HepG2 (cell line): ENCODE measurements at regions not wholly inside any gene's neighbourhood (a gene's known extent, or its start where the extent isn't known, plus 50 kb on each side); places are given as distances from the start of the nearest gene placed in this dataset.

ENCODE experiments used
- ATAC-seq: fragments of 200-7000 bp; cut with Tn5 transposase; 3 replicates; pipeline ENCODE4 v1.9.1; 2020; ENCODE audit warnings: mild to moderate bottlenecking, moderate library complexity
- BruUV-seq: library from RNA; stranded (reverse); fragments of 400-500 nt; replicated peaks from 2 replicates; lab custom pipeline; 2021; lab: Mats Ljungman, UMichigan
- CTCF ChIA-PET: fragments of 300-600 bp; formaldehyde crosslinking; extraction: SDS; loops from one replicate; lab custom pipeline; 2021; ENCODE audit warnings: low total read pairs, inconsistent platforms, low intra/inter-chr PET ratio; lab: Yijun Ruan, JAX
- POLR2A ChIA-PET: fragments of 350-600 bp; sonication (Branson Sonifier 250); formaldehyde crosslinking; loops from one replicate; lab custom pipeline; 2020; ENCODE audit warnings: antibody characterized with exemption, inconsistent platforms; lab: Yijun Ruan, JAX
- DNase-seq: peaks from one replicate; pipeline ENCODE4 v3.0.0-alpha.2; 2015; ENCODE audit warnings: low spot score
- FAIRE-seq: peaks from 3 replicates; lab custom pipeline; 2011; peaks lifted over from hg19 to GRCh38; lab: Jason Lieb, UNC
- H2AFZ ChIP-seq: one replicate; pipeline ENCODE4 v1.6.1; 2011; ENCODE audit warnings: low read length, inconsistent platforms
- H3K27ac ChIP-seq: fragments of 300-600 bp; 3 replicates; pipeline ENCODE4 v1.8.0; 2011; ENCODE audit warnings: mixed run types, mild to moderate bottlenecking, mixed read lengths, low read length, inconsistent platforms; ENCODE audit not compliant: insufficient read depth; ENCODE audit errors: extremely low read length
- H3K27me3 ChIP-seq, 2 experiments: fragments of 200-600 bp in 1 of 2; 2 replicates in 1 of 2; 3 replicates in 1 of 2; pipeline versions ENCODE4 v1.6.0 to v1.8.0; 2011; ENCODE audit warnings: low read length in 2 of 2, mild to moderate bottlenecking in 2 of 2, moderate library complexity in 2 of 2, inconsistent platforms in 1 of 2; ENCODE audit not compliant: insufficient read depth in 2 of 2, control insufficient read depth in 1 of 2
- H3K36me3 ChIP-seq, 2 experiments: fragments of 200-600 bp in 1 of 2; replicated peaks in 1 of 2; 2 replicates in 1 of 2; 3 replicates in 1 of 2; pipeline versions ENCODE4 v1.5.1 to v1.8.0; 2011; ENCODE audit warnings: low read length in 2 of 2, inconsistent platforms in 1 of 2; ENCODE audit not compliant: insufficient read depth in 2 of 2, control insufficient read depth in 1 of 2
- H3K4me1 ChIP-seq: 2 replicates; pipeline ENCODE4 v1.5.1; 2012; ENCODE audit warnings: low read length, inconsistent platforms; ENCODE audit not compliant: insufficient read depth
- H3K4me2 ChIP-seq: 2 replicates; pipeline ENCODE4 v1.6.0; 2011; ENCODE audit warnings: low read depth, low read length, inconsistent platforms
- H3K4me3 ChIP-seq, 3 experiments: fragments of 200-600 bp in 1 of 3; sonication (generic), shearing (Covaris generic) in 1 of 3; replicated peaks in 1 of 3; 2 replicates each; pipeline ENCODE4 v1.5.1; 2011 to 2016; ENCODE audit warnings: low read length in 3 of 3, inconsistent platforms in 2 of 3, low read depth in 2 of 3, mild to moderate bottlenecking in 2 of 3, control low read depth in 1 of 3, mixed read lengths in 1 of 3; ENCODE audit not compliant: insufficient read depth in 1 of 3
- H3K79me2 ChIP-seq: one replicate; pipeline ENCODE4 v1.6.1; 2011; ENCODE audit warnings: low read length, inconsistent platforms; ENCODE audit not compliant: insufficient read depth
- H3K9ac ChIP-seq: 2 replicates; pipeline ENCODE4 v1.6.0; 2011; ENCODE audit warnings: mild to moderate bottlenecking, low read depth, low read length, inconsistent platforms; ENCODE audit not compliant: insufficient read depth
- H3K9me3 ChIP-seq: 2 replicates; pipeline ENCODE4 v1.5.1; 2012; ENCODE audit warnings: mild to moderate bottlenecking, low read length
- H4K20me1 ChIP-seq: 2 replicates; pipeline ENCODE4 v1.6.0; 2011; ENCODE audit warnings: inconsistent platforms, mild to moderate bottlenecking, low read length, moderate library complexity; ENCODE audit not compliant: insufficient read depth
- CBFB ChIP-seq: sonication (generic); formaldehyde crosslinking; IDR thresholded peaks from 2 replicates; pipeline ENCODE4 v1.4.0; 2020; ENCODE audit warnings: missing genetic modification reagents
- GLI4 ChIP-seq: sonication (generic); formaldehyde crosslinking; IDR thresholded peaks from 2 replicates; pipeline ENCODE4 v1.5.1; 2020; ENCODE audit warnings: missing genetic modification reagents, mild to moderate bottlenecking, moderate library complexity, borderline replicate concordance
- HHEX ChIP-seq: IDR thresholded peaks from 2 replicates; pipeline ENCODE4 v1.6.1; 2016; ENCODE audit warnings: control low read depth
- LCORL ChIP-seq, 2 experiments: fragments of 450-650 bp in 1 of 2; sonication (generic) in 1 of 2; formaldehyde crosslinking in 1 of 2; IDR thresholded peaks; 2 replicates each; pipeline versions ENCODE4 v1.5.0 to v1.6.1; 2017 to 2020; ENCODE audit warnings: antibody characterized with exemption in 1 of 2, missing genetic modification reagents in 1 of 2
- POLR2A ChIP-seq, 2 experiments: IDR thresholded peaks; 2 replicates each; pipeline ENCODE4 v1.6.1; 2011; ENCODE audit warnings: low read depth in 2 of 2, low read length in 2 of 2, mild to moderate bottlenecking in 1 of 2, moderate library complexity in 1 of 2; ENCODE audit not compliant: insufficient read depth in 1 of 2
- TCF7 ChIP-seq: sonication (generic); IDR thresholded peaks from 2 replicates; pipeline ENCODE4 v1.6.1; 2016; ENCODE audit warnings: antibody characterized with exemption, low read depth
- ZBTB42 ChIP-seq: sonication (generic); formaldehyde crosslinking; IDR thresholded peaks from 2 replicates; pipeline ENCODE4 v1.5.0; 2020; ENCODE audit warnings: mild to moderate bottlenecking, missing genetic modification reagents
- ZIK1 ChIP-seq: sonication (generic); formaldehyde crosslinking; IDR thresholded peaks from 2 replicates; pipeline ENCODE4 v1.5.0; 2020; ENCODE audit warnings: mild to moderate bottlenecking, low read depth, missing genetic modification reagents, borderline replicate concordance
- ZNF20 ChIP-seq: sonication (generic); formaldehyde crosslinking; IDR thresholded peaks from 2 replicates; pipeline ENCODE4 v1.4.0; 2020; ENCODE audit warnings: mild to moderate bottlenecking, moderate library complexity, missing genetic modification reagents
- ZNF225 ChIP-seq: sonication (generic); formaldehyde crosslinking; IDR thresholded peaks from 2 replicates; pipeline ENCODE4 v1.4.0; 2020; ENCODE audit warnings: mild to moderate bottlenecking, missing genetic modification reagents
- ZNF264 ChIP-seq: sonication (generic); formaldehyde crosslinking; IDR thresholded peaks from 2 replicates; pipeline ENCODE4 v1.4.0; 2020; ENCODE audit warnings: missing genetic modification reagents
- ZNF589 ChIP-seq: sonication (generic); formaldehyde crosslinking; conservative IDR thresholded peaks from 2 replicates; pipeline ENCODE4 v1.8.0; 2022; ENCODE audit warnings: mild to moderate bottlenecking, moderate library complexity, missing genetic modification reagents
- WGBS: methylation state at CpG from one replicate; pipeline ENCODE4 v1.1.6; 2017; ENCODE audit warnings: low lambda C conversion rate; 5-methylcytosine and 5-hydroxymethylcytosine counted together
- in situ Hi-C: cut with HindIII; loops from 2 replicates; pipeline ENCODE4 v1.10.0; 2017; ENCODE audit warnings: low pct_unique_long_range_greater_than_20kb; ENCODE audit not compliant: extremely low pct_ligation_motif_present
- intact Hi-C: fragments of 100-400 bp; cut with micrococcal nuclease; formaldehyde crosslinking; loops from one replicate; pipeline ENCODE4 v1.10.0; 2022; ENCODE audit not compliant: unreplicated experiment
- TF ChIP-seq, protein P1 (sequence below): sonication (generic); formaldehyde crosslinking; IDR thresholded peaks from 2 replicates; pipeline ENCODE4 v1.5.1; 2020; ENCODE audit warnings: mild to moderate bottlenecking, moderate library complexity, missing genetic modification reagents

GRCh38 chr7:21318916-21319270 is 109.0 kb upstream of the SP4 start:
- Histone ChIP-seq H4K20me1 (no peaks in the 10 kb centered on the region), H3K36me3 (no peaks in the 10 kb centered on the region), H3K4me3 (no peak overlapping the region), H3K4me2 (no peak overlapping the region), H2AFZ (no peak overlapping the region), H3K27ac (no peak overlapping the region), H3K79me2 (no peaks in the 10 kb centered on the region), H3K27me3 (no peaks in the 10 kb centered on the region), H3K4me1 (no peaks in the 10 kb centered on the region), H3K9ac (no peak overlapping the region), H3K9me3 (no peaks in the 10 kb centered on the region)
- in situ Hi-C loops = no loop called here
- ChIA-PET CTCF (no interaction called here), POLR2A (no interaction called here)
- no TSS peak for BruUV-seq
- FAIRE-seq = no peak
- TF ChIP-seq ZNF589 (CRISPR knock-in tag) (no peak), ZNF264 (CRISPR knock-in tag) (no peak), POLR2A (IDR thresholded peaks at IDR 0.05; ENCODE audit: insufficient read depth in 1 of 2, low read depth in 2 of 2, low read length in 2 of 2) (no peak), ZBTB42 (CRISPR knock-in tag) (no peak), HHEX (no peak), ZNF20 (CRISPR knock-in tag) (no peak), GLI4 (CRISPR knock-in tag) (no peak), ZNF225 (CRISPR knock-in tag) (no peak), CBFB (CRISPR knock-in tag) (no peak), TCF7 (no peak), LCORL (IDR thresholded peaks at IDR 0.05) (no peak), LCORL (CRISPR knock-in tag; IDR thresholded peaks at IDR 0.05) (no peak), ZIK1 (CRISPR knock-in tag) (no peak)
- TF ChIP-seq, protein P1, sequence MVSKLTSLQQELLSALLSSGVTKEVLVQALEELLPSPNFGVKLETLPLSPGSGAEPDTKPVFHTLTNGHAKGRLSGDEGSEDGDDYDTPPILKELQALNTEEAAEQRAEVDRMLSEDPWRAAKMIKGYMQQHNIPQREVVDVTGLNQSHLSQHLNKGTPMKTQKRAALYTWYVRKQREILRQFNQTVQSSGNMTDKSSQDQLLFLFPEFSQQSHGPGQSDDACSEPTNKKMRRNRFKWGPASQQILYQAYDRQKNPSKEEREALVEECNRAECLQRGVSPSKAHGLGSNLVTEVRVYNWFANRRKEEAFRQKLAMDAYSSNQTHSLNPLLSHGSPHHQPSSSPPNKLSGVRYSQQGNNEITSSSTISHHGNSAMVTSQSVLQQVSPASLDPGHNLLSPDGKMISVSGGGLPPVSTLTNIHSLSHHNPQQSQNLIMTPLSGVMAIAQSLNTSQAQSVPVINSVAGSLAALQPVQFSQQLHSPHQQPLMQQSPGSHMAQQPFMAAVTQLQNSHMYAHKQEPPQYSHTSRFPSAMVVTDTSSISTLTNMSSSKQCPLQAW (CRISPR knock-in tag) = no peak
- DNase-seq = no peak
- ATAC-seq = no peak
- intact Hi-C loops = no loop called here
- WGBS = 50% methylated on average over 1 of the region's 1 CpG
